Mesenchymal stem cell (in vitro differentiated cells and primary cell): ENCODE measurements at regions not wholly inside any gene's neighbourhood (a gene's known extent, or its start where the extent isn't known, plus 50 kb on each side); places are given as distances from the start of the nearest gene placed in this dataset.
A peak's percentile ranks its signal among the peaks of the same experiment; 100 is the strongest.

Experiments used
- DNase-seq: peaks from one replicate; pipeline ENCODE4 v3.0.0-alpha.2; 2013
- H2AFZ ChIP-seq: one replicate; pipeline ENCODE4 v1.6.1; 2013; ENCODE audit warnings: low read depth, mild to moderate bottlenecking, control low read depth, inconsistent platforms, low read length, moderate library complexity
- H2AK5ac ChIP-seq: 2 replicates; pipeline ENCODE4 v1.6.1; 2013; ENCODE audit warnings: low read length, moderate library complexity, mild to moderate bottlenecking, inconsistent platforms; ENCODE audit not compliant: severe bottlenecking
- H2BK120ac ChIP-seq: one replicate; pipeline ENCODE4 v1.6.1; 2013; ENCODE audit warnings: low read depth, mild to moderate bottlenecking, inconsistent platforms, low read length, moderate library complexity
- H2BK12ac ChIP-seq, 2 experiments: one replicate each; pipeline ENCODE4 v1.6.1; 2013; ENCODE audit warnings: inconsistent platforms in 2 of 2, low read length in 2 of 2, mild to moderate bottlenecking in 2 of 2, moderate library complexity in 2 of 2, control low read depth in 1 of 2
- H2BK15ac ChIP-seq: one replicate; pipeline ENCODE4 v1.6.1; 2013; ENCODE audit warnings: mild to moderate bottlenecking, low read depth, inconsistent platforms; ENCODE audit not compliant: poor library complexity, severe bottlenecking
- H2BK5ac ChIP-seq: 2 replicates; pipeline ENCODE4 v1.6.1; 2013; ENCODE audit warnings: low read depth, mild to moderate bottlenecking, low read length, control low read depth, inconsistent platforms; ENCODE audit not compliant: poor library complexity, severe bottlenecking
- H3K14ac ChIP-seq, 2 experiments: one replicate each; pipeline ENCODE4 v1.6.1; 2013; ENCODE audit warnings: inconsistent platforms in 2 of 2, low read length in 2 of 2, control low read depth in 1 of 2, mild to moderate bottlenecking in 1 of 2, moderate library complexity in 1 of 2
- H3K18ac ChIP-seq, 2 experiments: one replicate each; pipeline ENCODE4 v1.6.1; 2013; ENCODE audit warnings: inconsistent platforms in 2 of 2, low read length in 2 of 2, control low read depth in 1 of 2, low read depth in 1 of 2, mild to moderate bottlenecking in 1 of 2
- H3K23ac ChIP-seq, 2 experiments: one replicate each; pipeline ENCODE4 v1.6.1; 2013; ENCODE audit warnings: inconsistent platforms in 2 of 2, low read length in 2 of 2, mild to moderate bottlenecking in 2 of 2, moderate library complexity in 2 of 2, control low read depth in 1 of 2
- H3K27ac ChIP-seq: 2 replicates; pipeline ENCODE4 v1.5.1; 2013; ENCODE audit warnings: mild to moderate bottlenecking, moderate library complexity, low read length, control low read depth, inconsistent platforms; ENCODE audit not compliant: poor library complexity, severe bottlenecking
- H3K27me3 ChIP-seq, 2 experiments: 2 replicates each; pipeline versions ENCODE4 v1.6.1 to v1.7.0; 2013; ENCODE audit warnings: low read length in 2 of 2, mild to moderate bottlenecking in 2 of 2, moderate library complexity in 2 of 2, control low read depth in 1 of 2, inconsistent platforms in 1 of 2; ENCODE audit not compliant: control insufficient read depth in 1 of 2, insufficient read depth in 1 of 2
- H3K36me3 ChIP-seq, 2 experiments: 2 replicates each; pipeline versions ENCODE4 v1.6.1 to v1.7.0; 2013; ENCODE audit warnings: low read length in 2 of 2, control low read depth in 1 of 2, inconsistent platforms in 1 of 2, low read depth in 1 of 2, mild to moderate bottlenecking in 1 of 2; ENCODE audit not compliant: insufficient read depth in 2 of 2, control insufficient read depth in 1 of 2
- H3K4ac ChIP-seq, 2 experiments: one replicate each; pipeline ENCODE4 v1.6.1; 2013; ENCODE audit warnings: inconsistent platforms in 2 of 2, low read length in 2 of 2, mild to moderate bottlenecking in 2 of 2, moderate library complexity in 2 of 2, control low read depth in 1 of 2, low read depth in 1 of 2
- H3K4me1 ChIP-seq: 2 replicates; pipeline ENCODE4 v1.6.1; 2013; ENCODE audit warnings: low read depth, low read length, control low read depth; ENCODE audit not compliant: control insufficient read depth, insufficient read depth
- H3K4me2 ChIP-seq: 2 replicates; pipeline ENCODE4 v1.6.1; 2013; ENCODE audit warnings: low read length, mild to moderate bottlenecking, inconsistent platforms; ENCODE audit not compliant: poor library complexity, severe bottlenecking
- H3K4me3 ChIP-seq, 2 experiments: 2 replicates each; pipeline versions ENCODE4 v1.5.1 to v1.7.0; 2013; ENCODE audit warnings: low read length in 2 of 2, mild to moderate bottlenecking in 2 of 2, control low read depth in 1 of 2, low read depth in 1 of 2; ENCODE audit not compliant: insufficient read depth in 1 of 2
- H3K79me1 ChIP-seq: replicated peaks from 2 replicates; pipeline ENCODE4 v1.6.1; 2013; ENCODE audit warnings: mild to moderate bottlenecking, control low read depth, low read length, inconsistent platforms; ENCODE audit not compliant: poor library complexity, severe bottlenecking
- H3K9ac ChIP-seq: 2 replicates; pipeline ENCODE4 v1.7.0; 2013; ENCODE audit warnings: mild to moderate bottlenecking, low read length, moderate library complexity
- H3K9me3 ChIP-seq: 2 replicates; pipeline ENCODE4 v1.7.0; 2013; ENCODE audit warnings: mild to moderate bottlenecking, low read length; ENCODE audit not compliant: control insufficient read depth
- H4K8ac ChIP-seq: one replicate; pipeline ENCODE4 v1.6.1; 2013; ENCODE audit warnings: inconsistent platforms, mild to moderate bottlenecking, low read length, moderate library complexity
- H4K91ac ChIP-seq: one replicate; pipeline ENCODE4 v1.6.1; 2013; ENCODE audit warnings: mild to moderate bottlenecking, low read length, inconsistent platforms
- WGBS: methylation state at CpG from one replicate; pipeline ENCODE4 v1.1.7; 2013; ENCODE audit warnings: mixed read lengths; 5-methylcytosine and 5-hydroxymethylcytosine counted together

DNA sequence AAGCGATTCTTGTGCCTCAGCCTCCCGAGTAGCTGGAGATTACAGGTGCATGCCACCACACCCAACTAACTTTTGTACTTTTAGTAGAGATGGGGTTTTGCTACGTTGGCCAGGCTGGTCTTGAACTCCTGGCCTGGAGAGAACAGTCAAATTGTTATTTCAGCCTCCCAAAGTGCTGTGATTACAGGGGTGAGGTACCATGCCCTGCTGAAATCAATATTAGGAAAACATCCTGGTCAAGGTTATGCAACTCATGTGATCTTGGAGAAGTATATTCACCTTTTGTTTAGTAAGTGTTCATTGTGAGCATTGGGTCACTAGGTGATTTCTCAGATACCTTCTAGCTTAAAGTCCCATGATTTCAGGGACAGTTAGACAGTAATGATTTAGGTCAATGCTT lies 167.8 kb downstream of the AASDH start:
- Histone ChIP-seq H2BK5ac (no peak overlapping the region), H3K4ac (no peak overlapping the region), H4K8ac (no peak overlapping the region), H2AK5ac (no peak overlapping the region), H2BK12ac (no peak overlapping the region), H2BK15ac (no peak overlapping the region), H3K4me3 (no peak overlapping the region), H4K91ac (no peak overlapping the region), H3K27ac (no peak overlapping the region), H3K14ac (no peak overlapping the region), H3K4me2 (no peak overlapping the region), H3K23ac (no peak overlapping the region), H3K9me3 (no peaks in the 10 kb centered on the region), H3K27me3 (no peaks in the 10 kb centered on the region), H3K4me1 (no peaks in the 10 kb centered on the region), H3K9ac (no peak overlapping the region), H2AFZ (no peak overlapping the region), H3K79me1 (no peaks in the 10 kb centered on the region), H3K36me3 (no peaks in the 10 kb centered on the region), H2BK120ac (no peak overlapping the region), H3K18ac (no peak overlapping the region)
- DNase-seq: no peak
- 79% methylated on average over 2 of the region's 3 CpGs for WGBS

DNA sequence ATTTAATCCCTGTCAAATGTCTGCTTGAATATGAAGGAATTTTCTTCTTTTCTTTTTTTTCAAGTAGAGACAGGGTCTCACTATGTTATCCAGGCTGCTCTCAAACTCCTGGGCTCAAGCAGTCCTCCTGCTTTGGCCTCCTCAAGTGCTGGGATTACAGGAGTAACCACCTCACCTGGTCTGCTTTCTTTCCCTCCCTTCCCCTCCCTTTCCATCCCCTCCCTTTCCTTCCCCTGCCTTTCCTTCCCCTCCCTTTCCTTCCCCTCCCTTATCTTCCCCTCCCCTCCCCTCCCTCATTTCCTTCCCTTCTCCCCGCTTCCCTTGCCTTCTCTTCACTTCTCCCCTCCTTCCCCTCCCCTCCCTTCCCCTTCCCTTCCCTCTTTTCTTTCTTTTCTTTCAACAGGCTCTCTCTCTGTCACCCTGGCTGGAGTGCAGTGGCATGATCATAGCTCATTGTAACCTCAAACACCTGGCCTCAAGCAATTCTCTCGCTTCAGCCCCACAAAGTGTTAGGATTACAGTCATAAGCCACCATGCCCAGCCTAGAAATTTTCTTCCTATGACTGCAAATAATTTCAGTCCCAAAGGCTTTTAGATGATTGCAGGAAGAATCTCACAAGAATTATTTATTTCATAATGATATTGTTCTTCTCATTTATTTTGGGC lies 168.9 kb downstream of the AASDH start:
- Histone ChIP-seq H2BK15ac (no peak overlapping the region), H4K91ac (no peak overlapping the region), H3K4me3 (no peak overlapping the region), H3K9ac (no peak overlapping the region), H4K8ac (no peak overlapping the region), H3K18ac (no peak overlapping the region), H3K27ac (no peak overlapping the region), H2BK120ac (no peak overlapping the region), H3K79me1 (no peaks in the 10 kb centered on the region), H3K9me3 (no peaks in the 10 kb centered on the region), H2BK12ac (no peak overlapping the region), H3K4ac (no peak overlapping the region), H3K23ac (no peak overlapping the region), H3K14ac (no peak overlapping the region), H3K4me1 (no peaks in the 10 kb centered on the region), H2AFZ (no peak overlapping the region), H3K27me3 (no peaks in the 10 kb centered on the region), H2BK5ac (no peak overlapping the region), H3K36me3 (no peaks in the 10 kb centered on the region), H3K4me2 (no peak overlapping the region), H2AK5ac (no peak overlapping the region)
- 90% methylated on average over 2 of the region's 2 CpGs for WGBS
- no peak for DNase-seq

DNA sequence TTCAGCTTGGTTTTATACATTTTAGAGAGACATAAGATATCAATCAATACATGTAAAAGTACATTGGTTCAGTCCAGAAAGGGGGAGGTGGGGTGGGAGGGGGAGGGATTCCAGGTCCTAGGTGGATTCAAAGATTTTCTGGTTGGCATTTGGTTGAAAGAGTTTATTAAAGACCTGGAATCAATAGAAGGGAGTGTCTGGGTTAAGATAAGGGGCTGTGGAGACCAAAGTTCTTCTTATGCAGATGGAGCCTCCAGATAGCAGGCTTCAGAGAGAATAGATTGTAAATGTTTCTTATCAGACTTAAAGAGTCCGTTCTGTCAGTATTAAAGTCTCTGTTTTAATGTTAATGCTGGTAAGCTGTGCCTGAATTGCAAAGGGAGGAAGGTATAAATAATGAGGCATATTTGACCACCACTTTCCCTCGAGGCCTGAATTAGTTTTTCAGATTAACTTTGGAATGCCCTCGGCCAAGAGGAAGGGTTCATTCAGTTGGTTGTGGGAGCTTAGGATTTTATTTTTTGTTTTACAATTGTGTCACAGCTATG lies 169.9 kb downstream of the AASDH start:
- no peaks in the 10 kb centered on the region for H3K9me3 ChIP-seq
- no peak overlapping the region for H4K8ac ChIP-seq
- H2BK120ac ChIP-seq: no peak overlapping the region
- H4K91ac ChIP-seq: no peak overlapping the region
- H3K27me3 ChIP-seq: no peaks in the 10 kb centered on the region
- H3K4me1 ChIP-seq: no peaks in the 10 kb centered on the region
- no peak overlapping the region for H3K4me3 ChIP-seq
- H3K4me2 ChIP-seq: no peak overlapping the region
- no peak overlapping the region for H2BK12ac ChIP-seq
- no peak overlapping the region for H2BK5ac ChIP-seq
- 82% methylated on average over 3 of the region's 3 CpGs for WGBS
- no peak overlapping the region for H2AFZ ChIP-seq
- no peak overlapping the region for H3K4ac ChIP-seq
- H3K36me3 ChIP-seq: no peaks in the 10 kb centered on the region
- no peak for DNase-seq
- no peak overlapping the region for H2BK15ac ChIP-seq
- H3K9ac ChIP-seq: no peak overlapping the region
- H3K79me1 ChIP-seq: no peaks in the 10 kb centered on the region
- no peak overlapping the region for H3K23ac ChIP-seq
- H2AK5ac ChIP-seq: no peak overlapping the region
- no peak overlapping the region for H3K18ac ChIP-seq
- no peak overlapping the region for H3K27ac ChIP-seq
- H3K14ac ChIP-seq: no peak overlapping the region

DNA sequence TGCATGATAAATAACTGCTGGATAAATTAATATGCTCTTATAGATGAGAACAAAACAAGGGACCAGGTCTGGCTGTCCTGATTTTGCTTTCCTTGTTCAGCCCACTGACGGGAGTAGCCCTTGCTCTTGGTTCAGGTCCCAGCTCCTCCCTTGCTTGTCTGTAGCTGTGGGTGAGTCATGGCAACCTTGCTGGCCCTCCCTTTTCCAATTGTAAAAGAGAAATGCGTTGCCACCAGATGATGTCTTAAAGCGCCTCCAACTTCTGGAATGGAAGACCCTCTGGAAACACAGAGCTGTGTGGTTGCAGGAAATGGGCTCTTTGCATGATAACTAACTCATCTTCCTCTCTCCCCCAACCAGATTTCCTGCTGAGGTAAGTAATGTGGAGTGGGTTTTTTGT lies 171.4 kb downstream of the AASDH start:
- no peak overlapping the region for H4K91ac ChIP-seq
- H3K18ac ChIP-seq: no peak overlapping the region
- no peak overlapping the region for H3K27ac ChIP-seq
- no peaks in the 10 kb centered on the region for H3K27me3 ChIP-seq
- no peaks in the 10 kb centered on the region for H3K79me1 ChIP-seq
- no peak overlapping the region for H2AFZ ChIP-seq
- H3K23ac ChIP-seq: no peak overlapping the region
- peak; percentile 28 for DNase-seq
- H2BK120ac ChIP-seq: no peak overlapping the region
- H3K9me3 ChIP-seq: peaks cover 4% of the 10 kb centered on the region
- no peak overlapping the region for H4K8ac ChIP-seq
- H2AK5ac ChIP-seq: no peak overlapping the region
- H3K4me1 ChIP-seq: peaks cover 1% of the 10 kb centered on the region
- no peak overlapping the region for H3K4me2 ChIP-seq
- peak overlapping the region; percentile 10 for H3K9ac ChIP-seq
- H3K36me3 ChIP-seq: peaks cover 0 to 3% of the 10 kb centered on the region in 2 experiments
- no peak overlapping the region for H2BK5ac ChIP-seq
- 55% methylated on average over 1 of the region's 3 CpGs for WGBS
- H3K14ac ChIP-seq: no peak overlapping the region
- no peak overlapping the region for H2BK12ac ChIP-seq
- H3K4me3 ChIP-seq: no peak overlapping the region
- H3K4ac ChIP-seq: no peak overlapping the region
- H2BK15ac ChIP-seq: no peak overlapping the region
